ENCODE measurements at regions not wholly inside any gene's neighbourhood (a gene's known extent, or its start where the extent isn't known, plus 50 kb on each side); places are given as distances from the start of the nearest gene placed in this dataset.
"Not testable (repeated sequence)": the region's sequence is repeated elsewhere in the genome, so short reads cannot be mapped to it uniquely, and the experiment has no call there.

DNA sequence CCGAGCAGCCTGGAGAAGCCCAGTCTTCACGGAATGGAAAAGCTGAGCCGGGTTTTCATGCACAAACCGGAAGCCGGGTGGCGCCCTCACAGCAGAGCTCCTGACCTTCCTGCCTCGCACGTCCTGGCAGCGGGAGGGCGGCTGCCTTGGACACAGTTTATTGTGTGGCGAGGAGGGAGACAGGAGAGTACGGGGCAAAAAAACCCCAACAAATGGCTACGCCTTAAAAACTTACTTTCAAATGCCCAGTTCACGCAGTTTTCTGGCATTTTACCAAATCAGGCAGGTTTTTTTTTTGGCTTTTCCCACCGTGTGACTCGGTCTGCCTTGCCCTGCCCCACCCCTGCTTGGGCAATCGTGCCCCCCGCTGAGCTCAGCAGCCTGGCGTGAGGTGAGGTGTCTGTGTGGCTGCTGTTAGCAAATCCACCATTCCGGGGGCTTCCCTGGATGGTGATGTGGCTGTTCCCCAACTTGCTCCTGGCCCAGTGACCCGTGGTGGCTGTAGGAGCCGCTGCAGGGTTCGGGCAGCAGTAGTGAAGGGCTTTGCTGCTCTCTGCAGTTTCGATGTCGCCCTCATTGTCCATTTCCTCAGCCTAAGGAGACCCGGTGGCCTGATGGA lies 187.1 kb upstream of the SULF2 start:
- not testable (repeated sequence) for DNase-seq

GRCh38 chr20:47971058-47971791 lies 185.9 kb upstream of the SULF2 start:
- no peak for DNase-seq

- DNase-seq, result no peak
These were observed 185.1 kb upstream of the SULF2 start for GRCh38 chr20:47970282-47970903.

DNA sequence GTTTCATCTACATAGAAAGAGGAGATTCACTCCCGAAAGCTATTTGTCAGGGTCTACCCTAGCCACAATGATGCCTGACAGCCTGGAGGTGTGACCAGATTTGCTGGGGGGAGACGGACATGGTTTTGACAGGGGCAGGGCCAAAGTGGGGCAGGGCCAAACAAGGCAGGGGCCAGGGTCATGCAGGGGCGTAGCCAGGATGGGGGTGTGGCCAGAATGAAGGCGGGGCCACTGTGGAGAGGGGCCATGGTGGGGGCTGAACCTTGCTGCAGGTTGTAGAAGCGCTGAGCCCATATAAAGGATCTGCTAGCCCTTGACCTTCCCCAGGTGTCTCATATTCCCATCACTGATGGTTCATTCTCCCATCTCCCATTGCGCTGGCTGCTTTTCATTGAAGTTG lies 184.1 kb upstream of the SULF2 start:
- DNase-seq, result no peak

- no peak for DNase-seq
These were observed 183.4 kb upstream of the SULF2 start for GRCh38 chr20:47968541-47969310.

DNA sequence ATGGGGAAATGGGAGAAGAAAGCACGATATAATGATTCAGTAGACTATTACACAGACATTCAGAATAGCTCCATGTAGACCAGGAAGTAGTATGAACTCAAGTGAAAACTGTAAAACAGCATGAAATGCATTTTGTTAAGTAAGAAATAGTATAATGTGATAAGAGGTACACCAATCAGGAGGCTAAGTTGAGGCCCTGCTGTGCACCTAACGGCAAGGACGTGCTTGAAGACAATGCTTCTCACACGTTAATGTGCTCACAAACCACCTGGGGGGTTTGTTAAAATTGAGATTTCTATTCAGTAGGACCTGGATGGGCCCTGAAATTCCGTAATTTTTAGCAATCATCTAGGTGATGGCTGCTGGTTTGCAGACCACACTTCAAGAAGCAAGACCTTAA lies 178.9 kb upstream of the SULF2 start:
- DNase-seq, result no peak

GRCh38 chr20:47963022-47963421 lies 177.7 kb upstream of the SULF2 start:
- no peak for DNase-seq

DNA sequence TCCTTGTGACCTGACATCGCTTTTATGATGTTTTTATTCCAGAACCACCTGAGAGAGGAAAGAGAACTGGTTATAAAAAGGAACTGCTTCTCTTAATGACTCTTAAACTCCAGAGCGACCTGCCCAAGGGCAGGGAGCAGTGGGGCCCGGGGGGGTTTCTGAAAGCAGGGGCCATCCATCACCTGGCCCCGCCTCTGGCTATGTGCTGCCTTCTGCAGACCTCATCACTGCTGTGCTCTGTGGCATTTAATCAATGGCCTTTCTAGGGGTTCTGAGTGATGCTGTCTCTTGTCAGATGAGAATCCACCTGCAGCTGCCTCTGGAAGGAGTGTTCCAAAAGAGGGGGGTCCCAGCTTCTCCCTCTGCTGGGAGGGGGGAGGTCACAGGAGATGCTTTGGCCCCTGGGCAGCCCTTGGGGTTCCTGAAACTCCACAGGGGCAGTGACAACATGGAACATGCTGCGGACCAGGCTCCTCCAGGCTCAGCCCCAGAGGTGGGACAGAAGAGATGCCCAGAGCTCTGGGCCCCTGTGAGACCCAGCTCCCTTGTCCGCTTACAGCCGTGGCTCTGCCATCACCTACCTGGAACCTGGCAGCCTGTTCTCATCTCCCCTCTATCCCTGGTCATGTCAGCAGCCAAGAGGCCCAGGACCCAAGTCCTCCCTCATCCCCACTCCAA lies 177.1 kb upstream of the SULF2 start:
- DNase-seq, result no peak

GRCh38 chr20:47960769-47961541 lies 175.7 kb upstream of the SULF2 start:
- DNase-seq, result no peak

DNA sequence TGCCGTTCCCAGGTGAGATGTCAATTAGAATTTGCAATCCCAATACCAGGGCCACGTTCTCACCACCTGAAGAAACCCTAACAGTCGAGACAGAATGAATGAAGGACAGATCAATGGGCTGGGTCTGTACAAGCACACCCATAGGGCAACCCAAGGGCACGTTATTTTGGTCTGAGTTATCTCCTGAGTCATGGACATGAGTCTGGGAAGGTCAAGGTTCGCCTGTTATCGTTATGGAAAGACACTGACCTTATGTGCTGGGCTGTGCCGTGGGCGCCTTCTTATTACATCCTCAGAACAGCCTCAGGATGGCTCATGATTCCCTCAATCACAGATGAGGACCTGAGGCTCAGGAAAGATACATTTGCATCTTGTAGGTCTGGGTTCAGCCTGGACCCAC lies 175.0 kb upstream of the SULF2 start:
- DNase-seq, result no peak

DNA sequence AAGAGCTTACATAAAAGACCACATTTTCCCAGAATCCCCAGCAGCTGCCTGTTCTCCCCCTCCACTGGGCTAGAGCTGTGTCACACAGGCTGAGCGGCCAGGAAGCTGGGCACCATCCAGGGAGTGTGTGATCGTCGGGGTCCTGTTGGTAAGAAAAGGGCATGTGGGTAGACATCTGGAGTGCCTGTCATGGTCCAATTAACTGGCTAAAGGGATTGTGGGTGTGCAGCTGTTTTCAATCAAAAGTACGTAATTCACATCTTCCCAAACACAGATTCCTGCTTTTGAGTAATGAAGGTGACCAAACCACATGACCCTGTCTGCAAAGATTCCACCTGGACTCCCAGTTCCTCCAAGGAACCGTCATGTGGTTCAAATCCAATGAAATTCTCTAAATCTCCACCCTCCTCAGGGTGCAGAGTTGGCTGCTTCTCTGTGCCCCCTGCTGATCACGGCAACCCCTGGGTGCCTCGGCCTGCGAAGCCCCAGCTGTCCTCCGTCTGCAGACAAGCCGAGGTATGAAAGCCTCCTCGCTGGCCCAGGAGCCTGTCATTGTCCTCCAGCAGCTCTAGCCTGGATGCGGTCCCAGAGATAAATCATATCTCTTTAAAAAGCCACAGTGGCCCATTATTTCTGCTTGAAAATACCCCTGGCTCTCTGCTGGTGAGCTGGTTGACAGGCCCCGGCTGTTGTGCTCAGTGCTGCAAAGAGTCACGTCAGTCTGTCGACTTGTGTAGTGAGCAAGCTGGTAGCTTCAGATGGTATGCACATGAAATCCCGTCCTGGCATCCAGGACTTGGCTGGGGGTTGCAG lies 172.9 kb upstream of the SULF2 start:
- not testable (repeated sequence) for DNase-seq

- DNase-seq, result no peak
These were observed 171.9 kb upstream of the SULF2 start for GRCh38 chr20:47957135-47957534.

DNA sequence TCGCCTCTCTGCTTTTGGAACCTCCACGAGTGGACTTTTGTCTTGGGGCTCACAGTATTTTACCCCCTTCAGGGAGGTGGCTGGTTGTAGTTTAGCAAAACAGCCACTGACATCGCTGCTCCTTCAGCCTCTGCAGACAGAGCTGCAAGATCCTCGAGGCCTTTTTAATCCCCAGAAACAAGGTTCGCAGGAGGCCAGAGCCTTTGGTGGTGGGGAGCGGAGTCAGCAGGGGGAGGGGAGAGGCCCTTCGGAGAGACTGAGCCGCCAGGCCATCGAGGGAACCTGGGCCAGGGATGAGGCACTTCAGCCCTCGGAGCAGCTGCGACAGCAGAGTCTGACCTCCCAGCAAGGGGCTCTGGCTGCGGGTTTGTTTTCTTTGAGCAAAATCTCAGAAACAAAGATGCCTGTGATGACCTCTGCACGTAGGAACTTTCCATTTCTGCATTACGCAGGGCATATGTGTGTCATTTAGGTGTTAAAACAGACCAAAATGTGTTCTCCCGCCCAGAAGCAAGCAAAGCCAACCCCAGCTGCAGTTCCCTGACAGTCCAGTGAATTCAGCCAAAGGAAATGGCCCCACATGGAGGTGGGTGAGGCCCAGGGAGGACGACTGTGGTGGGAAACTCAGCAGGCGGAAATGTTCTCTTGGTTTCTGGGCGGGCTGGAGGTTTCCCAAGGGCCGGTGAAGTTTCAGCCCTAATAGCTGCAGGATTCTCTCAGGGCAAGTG lies 171.2 kb upstream of the SULF2 start:
- DNase-seq, result no peak

- DNase-seq, result no peak
These were observed 168.2 kb upstream of the SULF2 start for GRCh38 chr20:47953471-47953870.

DNA sequence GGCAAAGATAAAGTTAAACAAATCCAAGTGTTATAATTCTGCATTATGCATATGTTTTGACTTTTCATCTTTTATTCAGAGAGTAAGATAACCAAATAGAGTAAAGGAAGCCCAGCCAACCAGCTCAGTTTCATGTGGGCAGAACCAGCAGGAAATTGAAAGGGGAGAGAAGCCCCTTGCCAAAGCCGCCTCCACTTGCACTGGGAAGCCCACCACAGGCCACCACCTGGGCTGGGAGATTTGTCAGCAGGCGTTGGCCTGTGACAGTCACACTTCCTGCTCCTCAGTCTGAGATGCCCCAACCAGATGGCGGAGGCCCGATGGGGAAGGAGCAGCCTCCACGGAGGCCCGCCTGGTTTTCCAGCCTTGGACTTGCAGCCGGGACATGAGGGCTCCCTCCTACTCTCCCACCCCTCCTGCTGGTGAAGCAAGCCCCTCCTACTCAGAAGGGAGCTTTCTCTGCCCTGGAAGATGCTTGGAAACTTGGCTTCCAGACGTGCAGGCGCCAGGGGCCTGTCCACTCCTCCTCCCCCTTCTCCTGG lies 166.8 kb upstream of the SULF2 start:
- DNase-seq, result no peak

GRCh38 chr20:47951521-47951971 lies 166.3 kb upstream of the SULF2 start:
- DNase-seq, result no peak

DNA sequence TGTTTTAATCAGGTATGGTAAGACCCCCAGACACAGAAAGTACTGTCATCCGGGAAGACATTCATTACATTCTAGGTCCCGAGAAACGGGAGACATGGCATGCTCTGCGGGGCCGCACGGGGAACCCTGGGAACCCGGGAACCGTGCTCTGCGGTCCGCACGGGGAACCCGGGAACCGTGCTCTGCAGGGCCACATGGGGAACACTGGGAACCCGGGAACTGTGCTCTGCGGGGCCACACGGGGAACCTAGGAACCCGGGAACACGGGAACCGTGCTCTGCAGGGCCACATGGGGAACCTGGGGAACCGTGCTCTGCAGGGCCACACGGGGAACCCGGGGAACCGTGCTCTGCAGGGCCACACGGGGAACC lies 165.6 kb upstream of the SULF2 start:
- DNase-seq, result no peak

DNA sequence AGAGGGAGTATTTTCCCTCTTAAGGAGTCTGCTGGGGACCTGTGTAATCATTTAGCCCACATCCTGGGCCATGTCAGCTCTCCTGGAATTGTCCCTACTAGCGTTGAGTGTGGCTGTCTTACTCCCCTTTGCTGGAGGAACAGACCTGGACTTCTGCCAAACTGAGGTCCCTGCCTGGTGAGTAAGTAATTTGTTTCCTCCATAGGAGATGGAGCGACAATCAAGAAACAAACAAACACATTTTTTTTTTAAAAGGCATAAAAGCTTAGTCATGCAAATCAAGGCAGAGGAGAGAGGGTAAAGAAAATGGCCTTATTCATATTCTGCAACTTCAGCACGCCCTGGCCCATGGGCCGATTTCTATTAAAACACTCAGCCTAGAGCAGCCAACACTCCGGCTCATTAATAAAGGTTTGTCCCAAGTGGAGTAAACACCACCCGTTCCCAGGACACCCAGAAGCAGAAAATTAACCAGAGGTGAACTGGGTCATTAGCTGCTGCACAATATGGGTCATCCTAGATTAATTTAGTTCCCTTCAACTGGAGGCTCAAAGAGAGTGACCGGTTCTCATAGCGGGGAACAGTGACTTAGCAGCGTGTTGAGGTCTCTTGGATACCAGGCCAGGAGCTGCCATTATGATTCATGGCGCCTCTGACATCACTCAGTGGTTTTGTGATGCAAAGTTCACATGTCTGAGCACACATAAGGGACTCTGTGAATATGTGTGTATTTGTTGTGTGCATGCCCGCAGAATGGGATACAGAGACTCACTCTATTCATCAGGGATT lies 165.0 kb upstream of the SULF2 start:
- no peak for DNase-seq

GRCh38 chr20:47949230-47949629 lies 163.9 kb upstream of the SULF2 start:
- no peak for DNase-seq

Measured in GDM1 (cell line).